ENCODE measurements at regions not wholly inside any gene's neighbourhood (a gene's known extent, or its start where the extent isn't known, plus 50 kb on each side); places are given as distances from the start of the nearest gene placed in this dataset.
"Not testable (repeated sequence)": the region's sequence is repeated elsewhere in the genome, so short reads cannot be mapped to it uniquely, and the experiment has no call there.

- DNase-seq = no peak
Measured at GRCh38 chr3:94612631-94613030, 549.8 kb downstream of the NSUN3 start.

- DNase-seq = no peak
Measured at GRCh38 chr3:94614192-94614591, 551.3 kb downstream of the NSUN3 start.

- no peak for DNase-seq
Measured at GRCh38 chr3:94615275-94616065, 552.6 kb downstream of the NSUN3 start.

DNA sequence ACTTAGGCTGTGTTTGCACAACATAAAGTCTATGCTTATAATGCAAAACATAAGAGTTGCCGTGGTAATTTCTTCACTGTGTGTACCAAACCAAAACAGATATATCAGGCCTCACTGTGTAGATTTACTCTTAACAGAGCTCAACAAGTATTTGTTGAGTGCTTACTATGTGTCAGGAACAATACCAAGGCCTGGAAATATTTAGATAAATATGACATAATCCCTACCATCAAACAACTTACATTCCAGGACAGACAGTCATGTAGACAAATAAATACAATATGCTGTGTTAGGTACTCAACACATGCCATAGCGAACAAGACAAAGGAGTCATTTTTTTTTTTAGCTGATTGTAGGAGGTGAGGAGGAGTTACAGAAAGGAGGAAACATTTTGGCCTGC, 554.0 kb downstream of the NSUN3 start:
- no peak for DNase-seq

GRCh38 chr3:94617312-94617711, 554.5 kb downstream of the NSUN3 start:
- DNase-seq = no peak

GRCh38 chr3:94619643-94620042, 556.8 kb downstream of the NSUN3 start:
- no peak for DNase-seq

DNA sequence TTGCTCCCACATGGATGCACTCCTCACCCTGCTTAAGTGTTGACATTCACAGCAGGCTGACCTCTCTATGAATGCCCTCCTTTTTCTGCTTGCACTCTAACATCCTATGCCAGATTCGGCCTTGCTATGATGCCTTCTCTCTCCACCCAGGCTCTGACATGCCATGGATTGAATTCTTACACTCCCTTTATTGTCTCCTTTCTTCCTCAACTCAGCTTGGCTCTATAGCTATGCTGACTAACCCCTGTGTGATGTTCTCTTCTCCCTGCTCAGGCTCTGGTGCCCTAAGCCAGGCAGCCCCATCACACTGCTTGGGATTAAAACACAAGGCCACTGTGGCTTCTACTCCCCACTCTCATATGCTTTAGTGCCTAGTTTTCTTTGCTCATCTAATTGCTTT, 563.7 kb downstream of the NSUN3 start:
- no peak for DNase-seq

DNA sequence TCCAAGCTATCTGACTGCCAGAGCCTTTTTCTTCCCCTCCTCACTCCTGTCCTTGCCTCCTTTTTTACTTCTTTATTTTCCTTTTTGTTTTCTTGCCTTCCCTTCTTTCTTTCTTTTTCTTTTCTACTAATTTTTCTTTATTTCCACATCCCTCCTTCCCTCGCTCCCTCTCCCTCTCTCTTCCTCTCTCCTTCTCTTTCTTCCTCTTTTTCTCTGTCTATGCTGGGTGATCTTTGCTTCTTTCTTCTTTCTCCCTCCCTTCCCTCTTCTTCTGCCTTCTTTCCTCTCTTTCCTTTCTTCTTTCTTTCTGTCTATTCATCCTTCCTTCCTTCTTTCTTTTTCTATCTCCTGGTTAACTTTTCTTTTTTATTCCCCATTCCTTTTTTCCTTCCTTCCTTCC, 564.8 kb downstream of the NSUN3 start:
- DNase-seq = no peak

GRCh38 chr3:94643400-94643799, 580.5 kb downstream of the NSUN3 start:
- DNase-seq = no peak

GRCh38 chr3:94645790-94646189, 582.9 kb downstream of the NSUN3 start:
- no peak for DNase-seq

- DNase-seq = no peak
Measured at GRCh38 chr3:94647131-94647530, 584.3 kb downstream of the NSUN3 start.

DNA sequence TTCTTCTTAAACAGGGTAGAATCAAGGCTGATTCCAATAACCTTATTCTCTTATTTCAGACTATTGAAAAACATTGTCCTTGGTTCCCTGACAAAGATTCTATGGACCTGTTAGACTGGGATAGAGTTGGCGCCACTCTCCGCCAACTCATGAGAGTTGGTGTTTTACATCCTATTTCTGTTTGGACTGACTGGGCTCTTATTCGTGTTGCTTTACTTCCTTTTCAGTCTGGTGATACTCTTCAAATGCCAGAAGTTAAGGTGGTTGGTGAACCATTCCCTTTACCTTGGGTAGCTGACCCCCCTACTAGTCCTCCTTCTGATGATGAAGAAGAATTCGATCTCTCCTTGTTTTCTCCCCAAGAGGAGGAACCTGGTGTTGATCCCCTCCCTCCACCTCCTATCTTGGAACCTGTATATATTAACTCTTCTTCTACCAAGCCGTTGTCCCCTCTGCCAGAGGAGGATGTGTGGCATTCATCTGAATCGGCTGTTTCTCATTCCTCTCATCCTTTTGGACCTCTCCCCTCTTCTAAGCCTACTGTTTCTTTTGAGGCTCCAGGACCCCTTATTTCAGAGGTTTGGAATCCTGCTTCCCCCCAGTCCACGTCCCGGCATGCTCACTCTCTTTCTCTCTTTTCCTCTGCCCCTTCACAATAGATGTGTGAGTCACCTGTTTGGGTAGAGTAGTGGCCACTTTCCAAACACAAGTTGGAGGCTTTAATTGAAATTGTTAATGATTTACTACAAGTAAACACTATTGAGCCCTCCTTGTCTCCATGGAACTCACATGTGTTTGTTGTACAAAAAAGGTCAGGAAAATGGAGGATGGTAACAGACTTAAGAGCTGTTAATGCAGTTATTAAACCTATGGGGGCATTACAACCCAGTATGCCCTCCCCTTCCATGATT, 585.7 kb downstream of the NSUN3 start:
- not testable (repeated sequence) for DNase-seq

DNA sequence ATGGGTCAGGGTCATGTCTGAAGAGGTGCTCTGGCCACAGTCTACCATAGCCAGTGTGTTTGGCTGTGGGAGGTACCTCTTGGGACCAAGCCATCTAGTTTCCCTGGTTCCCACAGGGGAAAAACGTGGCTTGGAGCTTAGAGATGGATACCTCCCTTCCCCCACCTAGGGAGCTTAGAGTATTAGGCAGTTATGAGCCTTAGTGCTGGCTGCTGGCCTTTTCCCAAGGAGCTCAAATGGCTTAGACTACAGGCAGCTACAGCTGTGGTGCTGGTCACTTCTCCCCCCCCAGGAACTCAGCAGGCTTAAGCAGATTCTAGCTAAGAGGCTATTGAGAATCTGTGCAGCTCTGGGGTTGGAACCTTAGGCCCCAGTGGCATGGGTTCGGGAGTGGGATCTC, 591.2 kb downstream of the NSUN3 start:
- DNase-seq = no peak

- DNase-seq = no peak
Measured at GRCh38 chr3:94665922-94666321, 603.1 kb downstream of the NSUN3 start.

- DNase-seq = no peak
Measured at GRCh38 chr3:94671078-94671477, 608.2 kb downstream of the NSUN3 start.

DNA sequence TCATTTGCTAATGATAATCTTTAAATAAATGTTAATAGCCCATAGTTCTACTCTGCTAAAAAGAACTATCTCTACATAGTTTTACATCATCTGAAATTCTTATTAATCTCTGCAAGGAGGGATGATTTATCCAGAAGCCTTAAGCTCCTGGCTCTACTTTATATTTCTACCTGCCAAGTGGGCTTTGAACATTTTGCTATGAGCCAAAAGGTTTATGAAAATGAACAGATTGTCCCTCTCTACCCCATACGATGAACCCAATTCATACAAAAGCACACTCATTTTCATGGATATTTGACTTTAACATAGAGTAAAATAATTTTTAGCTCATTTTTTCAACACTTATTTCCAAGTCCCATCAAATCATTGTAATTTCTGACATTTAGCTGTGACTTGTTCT, 611.0 kb downstream of the NSUN3 start:
- no peak for DNase-seq

- DNase-seq = no peak
Measured at GRCh38 chr3:94686208-94686607, 623.3 kb downstream of the NSUN3 start.

GRCh38 chr3:94693997-94694640, 631.3 kb downstream of the NSUN3 start:
- DNase-seq = no peak

- no peak for DNase-seq
Measured at GRCh38 chr3:94694894-94695293, 632.0 kb downstream of the NSUN3 start.

DNA sequence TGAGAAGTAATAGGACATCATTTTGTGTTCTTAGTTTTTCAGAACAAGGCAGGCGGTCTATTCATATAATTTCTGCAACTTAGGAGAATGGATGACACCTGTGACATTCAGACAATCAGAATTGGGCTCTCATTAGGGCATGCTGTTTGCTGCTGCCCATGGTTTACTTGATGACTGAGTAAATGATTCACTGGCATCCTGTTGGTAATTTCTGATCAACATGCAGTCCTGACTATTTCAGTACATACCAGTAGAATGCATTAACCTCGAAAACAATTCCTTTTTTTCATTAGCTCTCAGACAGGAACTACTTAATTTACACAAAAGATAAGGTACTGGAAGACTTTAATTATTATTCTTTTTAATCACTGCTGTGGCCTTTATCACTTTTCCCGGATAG, 641.6 kb downstream of the NSUN3 start:
- no peak for DNase-seq

- no peak for DNase-seq
Measured at GRCh38 chr3:94709249-94709902, 646.5 kb downstream of the NSUN3 start.

DNA sequence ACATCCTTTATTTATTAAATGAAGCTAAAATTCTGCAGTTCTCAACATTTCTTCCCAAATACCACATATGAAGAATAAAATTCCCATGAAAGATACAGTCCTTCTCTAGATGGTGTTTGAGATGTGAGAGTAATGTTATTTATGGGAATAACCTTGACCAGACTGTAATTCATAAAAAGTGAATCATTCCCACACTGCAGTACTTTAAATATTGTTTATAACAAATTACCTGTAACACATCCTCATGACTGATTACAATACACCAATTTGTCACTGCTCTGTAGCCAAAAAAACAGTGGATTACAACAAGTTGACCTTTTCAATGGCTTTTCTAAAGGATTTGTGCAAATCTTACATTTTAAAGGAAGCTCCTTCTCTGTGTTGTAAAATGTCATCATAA, 651.3 kb downstream of the NSUN3 start:
- DNase-seq = no peak
